OCI-LY7 (cell line): ENCODE measurements at regions not wholly inside any gene's neighbourhood (a gene's known extent, or its start where the extent isn't known, plus 50 kb on each side); places are given as distances from the start of the nearest gene placed in this dataset.

ENCODE experiments used
- EZH2phosphoT487 ChIP-seq: fragments of 200-600 bp; sonication (generic); IDR thresholded peaks from 2 replicates; pipeline ENCODE4 v1.6.1; 2018; ENCODE audit warnings: low read depth, borderline replicate concordance, mild to moderate bottlenecking, mixed run types, antibody characterized with exemption, low read length, moderate library complexity, mixed read lengths
- TF ChIP-seq, protein P1 (sequence below): fragments of 200-600 bp; sonication (generic); conservative IDR thresholded peaks from 2 replicates; pipeline ENCODE4 v1.5.1; 2014; ENCODE audit warnings: mild to moderate bottlenecking, antibody characterized with exemption, low read length, moderate library complexity, mixed read lengths

DNA sequence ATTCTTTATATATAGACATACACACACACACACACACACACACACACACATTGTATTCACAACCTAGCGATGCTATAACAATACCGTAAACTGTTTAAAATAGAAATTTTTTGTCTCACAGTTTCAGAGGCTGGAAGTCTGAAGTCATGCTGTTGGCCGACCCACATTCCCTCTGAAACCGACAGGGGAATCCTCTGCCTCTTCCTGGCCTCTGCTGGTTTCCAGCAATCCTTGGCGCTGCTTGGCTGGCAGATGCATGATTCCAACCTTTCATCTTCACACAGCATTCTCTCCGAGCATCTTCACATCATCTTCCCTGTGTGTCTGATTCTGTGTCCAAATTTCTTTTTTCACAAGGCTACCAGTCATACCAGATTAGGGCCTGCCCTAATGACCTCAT, 94.8 kb downstream of the CCDC71L start:
- TF ChIP-seq, protein P1, sequence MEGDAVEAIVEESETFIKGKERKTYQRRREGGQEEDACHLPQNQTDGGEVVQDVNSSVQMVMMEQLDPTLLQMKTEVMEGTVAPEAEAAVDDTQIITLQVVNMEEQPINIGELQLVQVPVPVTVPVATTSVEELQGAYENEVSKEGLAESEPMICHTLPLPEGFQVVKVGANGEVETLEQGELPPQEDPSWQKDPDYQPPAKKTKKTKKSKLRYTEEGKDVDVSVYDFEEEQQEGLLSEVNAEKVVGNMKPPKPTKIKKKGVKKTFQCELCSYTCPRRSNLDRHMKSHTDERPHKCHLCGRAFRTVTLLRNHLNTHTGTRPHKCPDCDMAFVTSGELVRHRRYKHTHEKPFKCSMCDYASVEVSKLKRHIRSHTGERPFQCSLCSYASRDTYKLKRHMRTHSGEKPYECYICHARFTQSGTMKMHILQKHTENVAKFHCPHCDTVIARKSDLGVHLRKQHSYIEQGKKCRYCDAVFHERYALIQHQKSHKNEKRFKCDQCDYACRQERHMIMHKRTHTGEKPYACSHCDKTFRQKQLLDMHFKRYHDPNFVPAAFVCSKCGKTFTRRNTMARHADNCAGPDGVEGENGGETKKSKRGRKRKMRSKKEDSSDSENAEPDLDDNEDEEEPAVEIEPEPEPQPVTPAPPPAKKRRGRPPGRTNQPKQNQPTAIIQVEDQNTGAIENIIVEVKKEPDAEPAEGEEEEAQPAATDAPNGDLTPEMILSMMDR, result no peak
- TF ChIP-seq EZH2phosphoT487, result no peak
